ENCODE measurements at regions not wholly inside any gene's neighbourhood (a gene's known extent, or its start where the extent isn't known, plus 50 kb on each side); places are given as distances from the start of the nearest gene placed in this dataset.

GRCh38 chr7:9502269-9502668 is 1068.9 kb downstream of the NXPH1 start:
- TF ChIP-seq EZH2 (IDR thresholded peaks at IDR 0.05; ENCODE audit: low read depth) (no peak), CTCF (conservative IDR thresholded peaks at IDR 0.05) (no peak)
